GM21529 (cell line): ENCODE measurements at regions not wholly inside any gene's neighbourhood (a gene's known extent, or its start where the extent isn't known, plus 50 kb on each side); places are given as distances from the start of the nearest gene placed in this dataset.
"Not testable (repeated sequence)": the region's sequence is repeated elsewhere in the genome, so short reads cannot be mapped to it uniquely, and the experiment has no call there.

Experiments used
- ATAC-seq: cut with Tn5 transposase; IDR thresholded peaks from one replicate; pipeline ENCODE4 v1.9.1; 2021; ENCODE audit not compliant: unreplicated experiment

DNA sequence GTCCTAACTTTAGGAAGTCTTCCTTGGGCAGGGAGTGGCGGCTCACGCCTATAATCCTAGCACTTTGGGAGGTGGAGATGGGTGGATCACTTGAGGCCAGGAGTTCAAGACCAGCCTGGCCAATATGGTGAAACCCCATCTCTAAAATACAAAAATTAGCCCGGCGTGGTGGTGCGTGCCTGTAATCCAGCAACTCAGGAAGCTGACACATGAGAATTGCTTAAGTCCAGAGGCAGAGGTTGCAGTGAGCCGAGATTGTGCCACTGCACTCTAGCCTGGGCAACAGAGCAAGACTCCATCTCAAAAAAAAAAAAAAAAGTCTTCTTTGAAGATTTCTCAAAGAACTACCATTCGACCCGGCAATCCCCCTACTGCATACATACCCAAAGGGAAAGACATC lies 50.0 kb upstream of the GPCPD1 start:
- ATAC-seq, result not testable (repeated sequence)
